ENCODE measurements at regions not wholly inside any gene's neighbourhood (a gene's known extent, or its start where the extent isn't known, plus 50 kb on each side); places are given as distances from the start of the nearest gene placed in this dataset.

DNA sequence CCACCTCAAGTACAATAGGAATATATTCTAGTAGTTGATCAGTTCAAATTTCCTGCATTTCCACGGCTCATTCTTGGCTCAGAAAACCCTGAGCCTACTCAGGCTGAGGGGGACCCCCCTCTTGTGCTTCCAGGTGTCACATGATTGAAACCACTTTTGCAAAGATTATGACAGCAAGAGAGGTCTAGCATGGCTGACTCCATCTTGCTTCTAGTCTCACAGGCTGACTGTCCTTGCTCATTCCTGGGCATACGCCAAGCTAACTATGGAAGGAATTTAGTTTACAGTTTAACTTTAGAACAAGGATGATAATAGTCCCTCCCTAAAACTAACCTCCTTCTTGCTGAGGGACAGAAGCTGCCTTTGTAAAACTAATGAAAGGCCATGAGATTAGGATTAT lies 154.1 kb downstream of the SNX18 start:
- no peak for DNase-seq

DNA sequence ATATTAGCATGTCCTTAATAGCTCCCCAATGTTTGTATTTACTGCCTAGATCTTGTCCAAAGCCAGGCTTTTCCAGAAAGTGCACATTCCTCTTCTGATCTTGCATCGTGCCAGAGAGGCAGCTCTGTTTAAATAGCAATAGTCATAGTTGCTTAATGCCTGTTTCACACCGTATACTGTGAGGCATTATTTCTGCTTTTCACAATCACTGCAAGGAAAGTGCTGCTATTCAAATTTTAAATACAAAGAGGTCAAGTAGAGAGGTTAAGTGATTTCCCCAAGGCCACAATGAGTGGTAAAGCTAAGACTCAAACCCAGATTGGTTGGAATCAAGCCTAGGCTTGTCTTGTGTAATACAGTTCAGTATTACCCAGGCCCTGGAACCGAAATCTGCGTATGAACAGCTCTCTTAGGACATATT lies 153.6 kb downstream of the SNX18 start:
- DNase-seq, result no peak

DNA sequence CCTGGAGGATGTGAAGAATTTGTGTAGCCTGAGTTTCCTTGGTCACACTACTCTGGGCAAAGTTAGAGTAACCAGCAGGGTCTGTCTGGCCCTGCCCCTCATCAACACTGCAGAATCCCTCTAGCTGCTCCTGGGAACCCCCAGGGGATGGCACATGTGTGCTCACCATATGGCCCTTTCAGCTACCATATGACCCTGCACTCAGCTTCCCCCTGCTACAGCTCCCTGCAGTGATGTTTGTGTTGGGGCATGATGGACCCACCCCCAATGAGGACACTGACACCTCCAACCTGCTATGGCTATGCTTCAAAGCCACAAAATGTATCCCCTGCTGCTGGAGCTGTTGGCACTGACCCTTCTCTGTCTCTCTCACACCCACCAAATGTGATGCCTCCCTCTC lies 152.7 kb downstream of the SNX18 start:
- peak; percentile 19 for DNase-seq

DNA sequence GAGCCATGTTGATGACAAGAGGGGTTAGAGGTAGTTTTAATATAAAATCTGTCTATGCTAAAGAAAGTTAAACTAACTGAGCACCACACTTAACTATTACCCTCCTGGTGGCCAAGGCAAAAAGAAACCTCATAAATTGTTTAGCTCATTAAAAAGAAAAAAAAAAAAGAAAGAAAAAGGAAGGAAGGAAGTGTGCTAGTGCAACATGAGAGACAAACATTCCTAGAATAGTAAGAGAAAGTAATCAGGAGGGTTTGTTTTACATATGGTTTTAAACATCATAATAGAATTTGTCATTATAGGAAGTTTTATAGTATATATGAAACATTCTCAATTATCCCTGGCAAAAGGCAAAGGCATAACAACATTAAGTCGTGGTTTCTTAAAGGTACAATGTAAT lies 152.3 kb downstream of the SNX18 start:
- DNase-seq, result no peak

DNA sequence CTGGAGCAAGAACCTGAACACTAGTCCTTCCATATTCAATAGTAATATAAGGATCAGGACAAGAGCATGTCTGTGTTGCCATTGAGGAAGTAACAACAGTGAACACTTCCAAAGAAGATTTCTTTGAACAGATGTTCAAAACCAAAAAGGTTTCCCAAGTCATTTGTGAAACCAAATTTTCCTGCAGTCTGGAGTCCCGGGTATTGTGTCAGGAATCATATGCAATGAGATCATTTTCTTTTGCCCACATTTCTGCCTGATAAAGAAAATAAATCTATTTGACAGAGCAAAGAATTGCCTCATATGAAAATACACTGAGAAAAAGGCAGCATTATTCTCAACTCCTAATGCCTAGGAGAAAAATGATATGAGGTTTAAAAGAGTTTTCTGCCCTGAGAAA lies 151.7 kb downstream of the SNX18 start:
- DNase-seq, result no peak

DNA sequence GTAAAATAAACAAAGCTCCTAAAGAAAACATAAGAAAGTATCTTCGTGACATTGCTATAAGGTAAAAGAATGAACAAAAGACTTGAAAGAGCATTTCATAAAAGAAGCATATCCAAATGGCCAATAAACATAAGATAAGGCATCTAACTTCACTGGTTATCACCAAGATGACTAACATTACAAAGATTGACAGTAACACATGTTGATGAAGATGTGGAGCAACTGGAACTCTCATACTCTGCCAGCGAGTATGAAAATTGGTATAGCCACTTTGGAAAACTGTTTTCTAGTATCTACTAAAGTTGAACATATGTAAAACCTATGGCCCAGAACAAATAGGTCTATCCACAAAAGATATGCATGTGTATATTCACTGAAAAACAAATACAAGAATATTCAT lies 150.5 kb downstream of the SNX18 start:
- no peak for DNase-seq

DNA sequence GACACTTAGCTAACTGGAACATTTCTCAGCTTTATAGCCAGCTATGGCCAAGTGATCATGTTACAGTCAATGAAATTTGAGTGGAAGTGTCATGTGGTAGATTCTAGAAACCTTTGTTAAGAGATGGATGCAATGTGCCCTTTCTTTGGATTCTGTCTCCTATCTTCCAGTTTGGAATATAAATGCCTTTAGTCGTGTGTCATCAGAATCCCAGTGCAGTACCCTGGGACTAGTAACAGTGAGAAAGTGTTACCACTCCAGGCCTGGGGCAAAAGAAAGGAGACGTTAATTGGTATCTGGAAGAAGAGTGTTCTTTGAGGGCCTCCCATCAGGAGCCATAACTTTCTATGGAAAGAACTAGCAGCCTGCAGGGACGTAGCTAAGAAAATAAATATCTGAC lies 149.6 kb downstream of the SNX18 start:
- no peak for DNase-seq

DNA sequence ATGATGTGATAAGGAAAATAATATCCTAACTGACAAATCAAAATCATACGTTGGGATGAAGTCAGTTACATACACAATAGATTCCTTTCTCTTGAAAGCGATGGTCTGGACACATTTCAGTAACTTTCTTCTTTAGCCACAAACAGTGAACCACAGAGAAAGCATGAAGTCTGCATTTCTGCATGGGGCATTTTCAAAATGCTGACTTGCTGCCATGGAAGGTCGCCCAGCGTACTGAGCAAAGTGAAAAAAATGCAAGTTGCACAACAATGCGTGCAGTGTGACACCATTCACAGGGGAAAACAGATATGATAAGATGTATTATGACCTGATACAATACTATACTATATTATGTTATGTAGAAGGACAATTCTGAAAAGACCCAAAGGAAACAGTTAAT lies 146.3 kb downstream of the SNX18 start:
- DNase-seq, result no peak

DNA sequence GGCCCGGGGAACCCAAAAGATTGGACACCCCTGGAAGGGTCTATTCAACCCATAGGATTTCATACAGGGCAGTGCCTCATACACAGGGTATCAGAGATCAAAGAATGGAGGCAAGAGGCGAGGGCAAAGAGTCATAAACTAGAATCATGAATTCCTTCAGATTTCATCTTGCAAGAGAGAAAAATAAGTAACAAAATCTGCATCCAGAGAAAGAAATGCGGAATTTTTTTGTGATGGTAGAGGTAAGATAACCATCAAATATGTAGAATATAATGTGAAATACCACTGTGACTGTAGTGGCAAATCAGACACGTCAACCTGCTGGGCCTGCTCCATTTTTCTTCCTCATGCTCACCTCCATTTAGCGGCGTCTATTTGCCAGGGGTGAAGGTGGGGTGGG lies 143.6 kb downstream of the SNX18 start:
- DNase-seq, result no peak

DNA sequence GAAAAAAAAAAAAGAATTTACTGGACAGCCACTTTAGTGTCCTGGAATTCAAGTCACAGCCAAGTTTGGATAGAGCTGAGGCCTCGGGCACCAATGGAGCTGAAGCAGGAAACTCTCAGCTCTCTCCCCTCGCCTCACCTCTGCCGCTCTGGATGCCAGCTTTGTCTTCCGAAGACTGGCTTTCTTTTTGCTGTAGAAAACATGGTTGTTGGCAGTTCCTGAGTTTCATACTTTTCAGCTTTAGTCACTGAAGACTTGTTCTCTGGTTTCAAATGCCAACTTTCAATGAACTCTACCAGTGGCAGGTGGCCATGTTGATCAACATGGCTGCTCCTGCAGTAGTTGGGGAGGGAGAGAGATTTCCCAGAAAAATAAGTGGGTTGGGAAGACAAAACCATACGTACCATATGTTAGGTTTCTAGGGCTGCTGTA lies 142.2 kb downstream of the SNX18 start:
- no peak for DNase-seq

DNA sequence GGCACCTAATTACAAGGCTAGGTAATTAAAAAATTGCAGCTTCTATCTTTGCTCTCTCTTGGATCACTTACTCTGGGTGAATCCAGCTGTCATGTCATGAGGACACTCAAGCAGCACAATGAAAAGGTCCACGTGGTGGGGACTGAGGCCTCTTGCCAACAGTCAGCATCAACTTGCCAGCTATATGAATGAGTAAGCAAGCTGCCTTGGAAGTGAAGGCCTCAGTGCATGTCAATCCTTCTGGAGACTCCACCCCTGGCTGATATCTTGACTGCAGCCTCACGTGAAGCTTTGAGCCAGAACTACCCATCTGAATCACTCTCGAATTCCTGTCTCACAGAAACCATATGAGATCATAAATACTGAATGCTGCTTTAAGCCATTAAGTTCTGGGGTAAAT lies 140.5 kb downstream of the SNX18 start:
- no peak for DNase-seq

DNA sequence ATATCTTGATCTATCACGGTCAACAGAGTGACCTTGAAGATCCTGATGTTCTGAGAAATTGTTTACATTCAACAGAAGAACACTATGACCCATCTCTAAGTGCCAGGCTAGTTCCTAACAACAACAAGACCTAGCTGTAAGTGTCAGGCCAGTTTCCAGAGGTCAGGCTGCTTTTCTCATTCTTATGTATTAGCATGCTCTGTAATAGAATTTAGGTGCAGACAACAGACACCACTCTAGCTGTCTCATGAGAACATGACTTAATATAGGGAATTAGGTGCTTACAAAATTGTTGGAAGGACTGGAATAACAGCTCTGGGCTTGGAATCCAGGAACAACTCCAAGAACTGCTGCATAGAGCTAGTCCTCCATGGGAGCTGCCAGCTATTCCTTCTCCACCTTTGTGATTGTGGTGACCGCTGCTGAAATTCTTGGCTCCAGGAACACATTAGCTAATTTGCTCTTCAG lies 138.7 kb downstream of the SNX18 start:
- no peak for DNase-seq

DNA sequence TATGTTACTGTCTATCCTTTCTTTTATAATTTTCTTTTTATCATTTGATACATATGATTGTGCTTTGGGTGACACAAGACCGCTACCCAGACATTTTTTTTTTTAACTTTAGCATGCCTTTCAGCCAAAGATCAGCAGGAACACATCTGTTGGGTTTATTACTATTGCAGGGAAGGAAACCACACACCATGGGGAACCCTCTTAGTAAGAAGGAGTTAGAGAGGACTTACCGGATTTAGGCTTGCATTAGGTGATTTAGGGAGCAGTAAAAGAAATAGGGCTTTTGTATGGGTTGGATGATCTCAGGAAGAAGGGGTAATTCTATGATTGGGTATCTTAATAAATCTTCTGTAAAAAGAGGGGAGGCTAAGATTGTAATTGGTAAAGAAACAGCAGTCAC lies 138.2 kb downstream of the SNX18 start:
- DNase-seq, result no peak

DNA sequence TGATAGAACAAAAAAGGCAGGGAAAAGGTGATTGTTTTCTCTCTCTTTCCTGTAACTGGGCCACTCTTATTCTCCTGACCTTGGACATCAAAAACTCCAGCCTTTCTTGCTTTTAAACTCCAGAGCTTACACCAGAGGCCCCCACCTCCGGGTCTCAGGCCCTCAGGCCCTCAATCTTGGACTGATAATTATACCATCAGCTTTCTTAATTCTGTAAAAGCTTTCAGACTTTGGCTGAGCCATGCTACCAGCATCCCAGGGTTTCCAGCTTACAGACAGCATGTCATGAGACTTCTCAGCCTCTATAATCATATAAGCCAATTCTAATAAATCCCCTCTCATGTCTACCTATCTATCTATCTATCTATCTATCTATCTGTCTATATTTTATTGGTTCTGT lies 137.7 kb downstream of the SNX18 start:
- DNase-seq, result no peak

DNA sequence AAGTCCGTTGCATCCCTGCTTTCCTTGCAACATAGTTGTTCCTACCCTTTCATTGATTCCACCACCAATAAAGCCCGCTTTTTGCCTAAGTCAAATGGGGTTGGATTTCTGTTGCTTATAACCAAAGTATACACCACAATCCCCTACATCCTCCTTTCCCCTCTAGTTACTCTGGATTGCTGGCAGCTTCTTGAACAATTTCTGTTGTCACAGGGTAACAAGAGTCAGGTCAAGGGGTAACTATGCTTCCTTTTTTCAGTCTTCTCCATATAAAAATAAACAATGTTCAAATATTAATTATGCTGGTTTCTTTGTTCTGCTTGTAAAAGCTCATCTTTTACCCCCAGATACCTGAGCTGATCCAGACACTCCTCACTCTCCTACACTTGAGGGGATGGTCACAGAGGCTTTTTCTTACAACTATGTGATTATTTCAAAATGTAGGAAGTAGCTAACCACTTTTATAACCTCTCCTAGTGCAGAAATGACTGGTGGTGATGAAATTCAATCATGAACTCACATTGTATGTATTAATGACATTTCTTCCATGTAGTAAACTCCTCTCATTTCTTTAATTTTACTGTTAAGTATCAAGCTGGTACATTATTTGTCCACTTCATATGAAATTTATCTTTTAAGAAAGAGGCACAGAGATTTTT lies 136.5 kb downstream of the SNX18 start:
- DNase-seq, result no peak

DNA sequence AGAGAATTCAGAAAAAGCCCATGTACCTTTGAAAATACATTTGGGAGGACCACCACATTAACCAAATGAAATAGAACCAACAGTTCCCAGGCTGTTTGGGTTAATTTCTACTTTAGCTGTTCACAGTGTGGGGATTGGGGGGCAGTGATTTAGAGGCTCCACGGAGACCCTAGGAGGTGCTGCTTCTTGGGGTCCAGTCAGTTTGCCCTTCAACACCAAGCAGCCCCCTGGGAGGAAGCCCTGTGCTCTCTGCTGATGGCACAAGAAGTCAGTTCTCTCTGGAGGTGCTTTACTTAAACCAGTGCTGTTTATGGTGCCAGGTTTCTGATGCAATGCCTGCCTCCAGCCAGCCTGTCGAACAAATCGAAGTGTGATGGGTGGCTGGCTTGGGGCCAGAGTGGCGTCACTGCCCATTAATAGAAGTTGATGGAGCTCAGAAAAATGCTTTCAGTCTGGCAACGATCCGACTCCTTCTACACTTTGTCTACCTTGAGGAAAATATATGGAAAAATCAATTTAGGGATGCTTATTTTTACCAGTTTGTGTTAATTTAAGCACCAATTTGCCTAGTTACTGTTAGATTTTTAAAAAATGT lies 134.0 kb downstream of the SNX18 start:
- no peak for DNase-seq

DNA sequence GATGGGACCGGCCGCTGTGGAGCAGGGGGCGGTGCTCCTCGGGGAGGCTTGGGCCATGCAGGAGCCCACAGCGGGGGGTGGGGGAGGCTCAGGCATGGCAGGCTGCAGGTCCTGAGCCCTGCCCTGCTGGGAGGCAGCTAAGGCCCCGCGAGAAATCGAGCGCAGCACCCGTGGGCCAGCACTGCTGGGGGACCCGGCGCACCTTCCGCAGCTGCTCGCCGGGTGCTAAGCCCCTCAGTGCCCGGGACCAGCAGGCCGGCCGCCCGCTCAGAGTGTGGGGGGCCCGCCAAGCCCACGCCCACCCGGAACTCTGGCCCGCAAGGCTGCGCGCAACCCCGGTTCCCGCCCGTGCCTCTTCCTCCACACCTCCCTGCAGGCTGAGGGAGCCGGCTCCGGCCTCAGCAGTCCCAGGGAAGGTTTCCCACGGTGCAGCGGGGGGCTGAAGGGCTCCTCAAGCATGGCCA lies 131.5 kb downstream of the SNX18 start:
- DNase-seq, result no peak

DNA sequence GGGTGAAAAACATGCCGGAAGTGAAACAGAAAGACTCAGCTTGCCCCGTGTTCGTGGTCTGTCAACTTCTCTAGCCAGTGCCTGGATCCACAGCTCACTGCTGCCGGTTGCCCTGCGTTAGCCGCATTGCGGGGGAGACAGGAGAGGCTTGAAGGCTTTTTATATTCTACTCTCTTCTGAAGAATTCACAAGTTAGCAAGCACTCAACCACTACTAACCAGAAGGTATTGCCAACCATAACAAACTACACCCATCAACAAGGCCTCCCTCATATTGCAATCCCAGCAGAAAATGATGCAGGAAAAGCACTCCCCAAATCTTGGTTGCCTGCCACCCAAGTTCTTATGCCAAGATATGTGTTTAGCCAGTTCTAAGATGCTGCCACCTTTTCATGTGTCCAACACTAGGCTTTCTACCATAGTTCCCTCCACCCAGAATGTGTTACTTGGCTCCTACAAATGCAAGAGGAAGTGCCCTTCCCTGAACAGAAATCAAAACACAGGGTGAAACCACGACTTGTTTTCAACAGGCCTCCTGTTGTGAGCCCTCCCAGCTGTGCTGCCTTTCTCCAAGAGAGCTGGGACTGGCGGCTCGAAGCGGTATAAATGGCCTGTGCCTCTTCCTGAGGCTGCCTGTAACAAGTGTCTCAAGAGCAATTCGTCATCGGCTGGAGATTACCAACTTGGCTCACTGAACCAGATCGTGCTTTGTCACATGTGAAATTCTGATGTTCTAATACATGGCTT lies 129.0 kb downstream of the SNX18 start:
- DNase-seq, result peak; percentile 89

DNA sequence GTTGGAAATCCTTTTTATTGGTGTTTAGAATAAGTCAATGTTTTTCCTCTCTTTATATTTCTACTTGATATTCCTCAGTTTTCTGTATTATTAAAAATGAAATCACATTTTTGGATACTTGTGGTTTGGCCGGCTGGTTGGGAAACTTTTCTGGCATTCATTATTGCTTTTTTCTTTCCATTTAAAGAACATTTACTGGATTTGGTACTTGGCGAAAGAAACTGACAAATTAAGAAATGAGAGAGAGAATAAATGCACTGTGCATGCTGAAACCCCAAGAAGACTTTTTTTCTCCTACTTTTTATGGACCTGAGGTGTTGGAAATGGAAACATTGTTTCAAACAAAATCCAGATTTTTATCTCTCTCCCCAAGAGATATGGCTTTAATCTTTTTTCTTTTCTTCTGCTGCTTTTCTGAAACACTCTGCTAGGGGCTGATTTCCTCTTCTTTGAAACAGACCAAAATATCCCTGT lies 128.4 kb downstream of the SNX18 start:
- DNase-seq, result no peak

DNA sequence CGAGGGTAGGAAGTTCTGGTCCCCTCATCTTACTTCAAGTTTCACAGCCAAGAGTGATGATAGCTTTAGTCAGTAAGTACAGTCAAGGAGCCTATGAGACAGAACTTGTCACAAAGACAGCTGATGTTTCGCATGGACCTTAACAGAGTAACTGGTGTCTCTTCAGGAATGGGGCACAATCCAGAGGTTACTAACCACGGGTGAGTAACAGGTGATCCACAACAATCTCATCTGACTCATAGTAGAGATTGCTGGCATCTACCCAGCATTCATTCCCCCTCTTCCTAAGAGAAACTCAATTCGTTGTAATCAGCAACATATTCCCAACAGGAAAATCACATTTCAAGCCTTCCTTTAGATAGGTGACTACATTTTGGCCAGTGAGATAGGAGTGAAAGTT lies 126.7 kb downstream of the SNX18 start:
- no peak for DNase-seq

DNA sequence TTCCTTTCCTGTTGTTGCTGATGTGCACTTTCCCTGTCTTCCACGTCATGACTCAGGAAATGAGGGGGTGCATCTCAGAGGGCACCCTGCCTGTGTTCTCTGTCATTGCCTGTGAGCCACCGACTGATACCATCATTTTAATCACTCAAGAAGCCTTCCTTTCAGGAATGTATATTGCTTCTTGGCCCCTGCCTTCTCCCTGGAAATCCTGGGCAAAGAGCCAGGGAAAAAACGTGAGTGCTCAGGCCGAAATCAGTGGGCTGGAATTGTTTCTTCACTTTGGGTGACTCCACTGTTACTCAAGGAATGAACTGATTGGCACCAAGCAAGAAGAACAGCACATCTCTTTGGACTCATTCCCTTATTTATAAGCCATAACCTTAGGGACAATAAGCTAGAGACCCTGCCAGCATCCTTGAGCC lies 126.1 kb downstream of the SNX18 start:
- no peak for DNase-seq

DNA sequence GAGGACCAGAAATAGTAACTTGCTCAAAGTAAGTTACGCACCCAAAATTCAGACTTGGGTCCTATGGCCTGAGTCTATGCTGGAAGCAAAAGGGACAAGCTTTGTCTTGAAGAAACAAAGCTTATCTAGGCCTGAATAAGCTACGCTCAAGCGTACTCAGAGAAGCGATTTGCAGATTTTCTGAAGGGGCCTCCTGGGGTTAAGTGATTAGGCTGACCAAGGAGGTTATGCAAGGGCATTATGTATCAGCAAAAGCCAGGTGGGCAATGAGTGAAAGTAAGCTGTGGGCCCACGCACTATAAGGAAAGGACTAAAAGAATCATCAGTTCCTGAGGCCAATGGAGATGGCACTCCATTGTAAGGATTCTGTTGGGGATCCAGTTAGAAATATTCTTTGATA lies 122.1 kb downstream of the SNX18 start:
- DNase-seq, result no peak

DNA sequence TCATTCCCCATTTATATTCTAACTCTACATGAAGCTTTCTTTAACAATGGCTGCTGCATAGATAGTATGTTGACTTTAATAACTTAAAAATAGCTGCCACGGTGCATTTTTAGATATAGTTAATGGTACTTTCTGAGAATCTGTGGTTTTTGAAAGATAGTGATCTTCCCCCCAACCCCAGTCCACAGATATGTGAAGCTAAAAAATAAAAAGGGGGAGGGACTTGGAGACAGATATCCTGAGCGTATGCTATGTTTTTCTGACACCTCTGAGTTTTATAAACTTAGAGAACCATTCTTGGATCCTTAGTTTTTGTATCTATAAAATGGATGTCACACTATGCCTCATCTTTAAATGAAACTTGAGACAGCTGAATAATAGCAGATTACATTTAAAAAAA lies 120.5 kb downstream of the SNX18 start:
- no peak for DNase-seq

DNA sequence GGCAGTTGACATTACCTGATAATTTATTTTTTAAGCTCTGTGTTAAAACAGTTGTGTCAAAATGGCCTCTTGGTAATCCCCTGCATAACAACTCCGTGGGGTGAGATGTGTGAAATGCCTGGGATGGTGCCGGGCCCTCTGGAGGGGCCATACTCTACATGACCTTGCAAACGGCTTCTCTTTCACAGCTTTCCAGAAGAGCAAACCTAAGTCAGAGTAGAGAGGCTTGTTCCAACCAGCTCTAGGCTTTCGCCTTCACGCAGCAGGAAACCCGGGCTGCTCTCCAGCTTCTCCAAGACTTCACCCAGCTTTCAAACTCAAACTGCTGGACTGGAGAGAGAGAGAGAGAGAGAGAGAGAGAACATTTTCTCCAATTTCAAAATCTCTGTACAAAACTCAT lies 120.1 kb downstream of the SNX18 start:
- no peak for DNase-seq
